ENCODE measurements at regions not wholly inside any gene's neighbourhood (a gene's known extent, or its start where the extent isn't known, plus 50 kb on each side); places are given as distances from the start of the nearest gene placed in this dataset.

DNA sequence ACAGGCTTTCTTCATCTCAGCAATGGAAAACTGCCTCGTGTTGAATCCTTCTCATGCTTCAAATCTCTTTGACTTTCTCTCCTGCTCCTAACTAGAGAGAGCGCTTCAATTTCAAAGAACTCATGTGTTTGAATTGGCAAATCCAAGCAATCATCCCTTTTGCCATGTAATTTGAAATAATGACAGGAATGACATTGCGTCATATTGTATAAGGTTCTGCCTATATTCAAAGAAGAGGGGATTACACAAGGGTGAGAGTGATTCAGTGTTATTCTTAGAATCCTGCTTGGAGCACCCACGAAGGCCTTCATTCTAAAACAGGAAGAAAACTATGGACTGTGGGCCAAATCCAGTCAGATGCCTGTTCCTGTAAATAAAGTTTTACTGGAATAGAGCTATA is 720.6 kb downstream of the JRKL start:
- TF ChIP-seq, protein P1, sequence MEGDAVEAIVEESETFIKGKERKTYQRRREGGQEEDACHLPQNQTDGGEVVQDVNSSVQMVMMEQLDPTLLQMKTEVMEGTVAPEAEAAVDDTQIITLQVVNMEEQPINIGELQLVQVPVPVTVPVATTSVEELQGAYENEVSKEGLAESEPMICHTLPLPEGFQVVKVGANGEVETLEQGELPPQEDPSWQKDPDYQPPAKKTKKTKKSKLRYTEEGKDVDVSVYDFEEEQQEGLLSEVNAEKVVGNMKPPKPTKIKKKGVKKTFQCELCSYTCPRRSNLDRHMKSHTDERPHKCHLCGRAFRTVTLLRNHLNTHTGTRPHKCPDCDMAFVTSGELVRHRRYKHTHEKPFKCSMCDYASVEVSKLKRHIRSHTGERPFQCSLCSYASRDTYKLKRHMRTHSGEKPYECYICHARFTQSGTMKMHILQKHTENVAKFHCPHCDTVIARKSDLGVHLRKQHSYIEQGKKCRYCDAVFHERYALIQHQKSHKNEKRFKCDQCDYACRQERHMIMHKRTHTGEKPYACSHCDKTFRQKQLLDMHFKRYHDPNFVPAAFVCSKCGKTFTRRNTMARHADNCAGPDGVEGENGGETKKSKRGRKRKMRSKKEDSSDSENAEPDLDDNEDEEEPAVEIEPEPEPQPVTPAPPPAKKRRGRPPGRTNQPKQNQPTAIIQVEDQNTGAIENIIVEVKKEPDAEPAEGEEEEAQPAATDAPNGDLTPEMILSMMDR (IDR thresholded peaks at IDR 0.05; ENCODE audit: insufficient read depth, low read length, poor library complexity, severe bottlenecking): no peak
- no peak for TF ChIP-seq EZH2phosphoT487 (conservative IDR thresholded peaks at IDR 0.05; ENCODE audit: low read length)
